SK-N-SH treated with all-trans-retinoic acid at 6 μM for 48 hours (cell line): ENCODE measurements at regions not wholly inside any gene's neighbourhood (a gene's known extent, or its start where the extent isn't known, plus 50 kb on each side); places are given as distances from the start of the nearest gene placed in this dataset.

Experiments used
- ARNTL ChIP-seq: fragments of 450-650 bp; formaldehyde crosslinking; IDR thresholded peaks from 2 replicates; pipeline ENCODE4 v1.5.0; 2020; ENCODE audit warnings: low read depth, mild to moderate bottlenecking, moderate library complexity, borderline replicate concordance
- BACH2 ChIP-seq: fragments of 250-450 bp; sonication (Bioruptor Pico); IDR thresholded peaks from 2 replicates; pipeline ENCODE4 v1.9.0; 2021; ENCODE audit warnings: mild to moderate bottlenecking, borderline replicate concordance
- CREB5 ChIP-seq: fragments of 250-450 bp; sonication (Bioruptor Pico); IDR thresholded peaks from 2 replicates; pipeline ENCODE4 v1.5.1; 2020; ENCODE audit warnings: low read depth, mild to moderate bottlenecking, moderate library complexity
- CSDC2 ChIP-seq: fragments of 250-450 bp; sonication (Bioruptor Pico); IDR thresholded peaks from 2 replicates; pipeline ENCODE4 v1.5.0; 2020; ENCODE audit warnings: mild to moderate bottlenecking, moderate library complexity
- CSRNP3 ChIP-seq: fragments of 250-450 bp; sonication (Bioruptor Pico); IDR thresholded peaks from 2 replicates; pipeline ENCODE4 v1.5.1; 2021; ENCODE audit warnings: mild to moderate bottlenecking, moderate library complexity
- ESRRG ChIP-seq: fragments of 250-450 bp; sonication (Bioruptor Pico); IDR thresholded peaks from 2 replicates; pipeline ENCODE4 v1.6.1; 2021; ENCODE audit warnings: mild to moderate bottlenecking
- PATZ1 ChIP-seq: fragments of 250-450 bp; sonication (Bioruptor Pico); IDR thresholded peaks from 2 replicates; pipeline ENCODE4 v1.8.0; 2020; ENCODE audit warnings: mild to moderate bottlenecking, moderate library complexity, borderline replicate concordance
- POU6F1 ChIP-seq: fragments of 250-450 bp; sonication (Bioruptor Pico); IDR thresholded peaks from 2 replicates; pipeline ENCODE4 v1.8.0; 2021; ENCODE audit warnings: low read depth, mild to moderate bottlenecking, moderate library complexity, borderline replicate concordance
- RARB ChIP-seq: fragments of 250-450 bp; sonication (Bioruptor Pico); IDR thresholded peaks from 2 replicates; pipeline ENCODE4 v1.8.0; 2021; ENCODE audit warnings: mild to moderate bottlenecking, moderate library complexity
- TOX ChIP-seq: fragments of 250-450 bp; sonication (Bioruptor Pico); IDR thresholded peaks from 2 replicates; pipeline ENCODE4 v1.8.0; 2021; ENCODE audit warnings: mild to moderate bottlenecking, moderate library complexity, borderline replicate concordance
- ZFP3 ChIP-seq: fragments of 250-450 bp; sonication (Bioruptor Pico); IDR thresholded peaks from 2 replicates; pipeline ENCODE4 v1.5.0; 2020; ENCODE audit warnings: mild to moderate bottlenecking, moderate library complexity
- ZNF565 ChIP-seq: fragments of 450-650 bp; formaldehyde crosslinking; conservative IDR thresholded peaks from 2 replicates; pipeline ENCODE4 v1.5.0; 2020; ENCODE audit warnings: low read depth, mild to moderate bottlenecking, moderate library complexity

GRCh38 chr1:65512383-65512782 lies 91.9 kb downstream of the LEPR start:
- no peak for TF ChIP-seq POU6F1 (CRISPR knock-in tag)
- TF ChIP-seq ZFP3: no peak
- TF ChIP-seq ARNTL (CRISPR knock-in tag): no peak
- no peak for TF ChIP-seq ZNF565
- TF ChIP-seq BACH2 (CRISPR knock-in tag): no peak
- no peak for TF ChIP-seq CSDC2 (CRISPR knock-in tag)
- TF ChIP-seq CSRNP3 (CRISPR knock-in tag): no peak
- TF ChIP-seq RARB (CRISPR knock-in tag): no peak
- TF ChIP-seq TOX: no peak
- no peak for TF ChIP-seq PATZ1
- no peak for TF ChIP-seq ESRRG
- TF ChIP-seq CREB5: no peak
